Left cardiac atrium (tissue), 4 donors: ENCODE measurements at regions not wholly inside any gene's neighbourhood (a gene's known extent, or its start where the extent isn't known, plus 50 kb on each side); places are given as distances from the start of the nearest gene placed in this dataset.

ENCODE experiments used
- ATAC-seq, 2 donors: fragments of 200-7000 bp; cut with Tn5 transposase; one replicate each; pipeline ENCODE4 v1.9.1; 2020; ENCODE audit warnings: mild to moderate bottlenecking in 2 of 2, moderate library complexity in 2 of 2
- DNase-seq: peaks from one replicate; pipeline ENCODE4 v3.0.0-alpha.2; 2020
- intact Hi-C, 2 donors: fragments of 100-400 bp; cut with DNase I; formaldehyde crosslinking; loops; one replicate each; pipeline versions ENCODE4 v1.14.1 to v1.15.1; 2022 to 2023
- donor health status: DM: no; HTN: yes; CAD: no.
- donor health status: DM: no; HTN: yes; CAD: no; lungs with severe emphysema.
- donor health status: DM: yes; HTN: yes; CAD: no.
- donor health status: Dilated cardiomyopathy.

- intact Hi-C loops = no loop called here
- ATAC-seq (no peak), DNase-seq (no peak)
Observed at GRCh38 chr16:64499211-64499610, 622.7 kb downstream of the CDH11 start.

GRCh38 chr16:64498363-64498762, 623.5 kb downstream of the CDH11 start:
- DNase-seq (no peak), ATAC-seq (no peak)
- intact Hi-C loops = no loop called here

GRCh38 chr16:64493709-64494108, 628.2 kb downstream of the CDH11 start:
- ATAC-seq (no peak), DNase-seq (no peak)
- intact Hi-C loops = no loop called here

- intact Hi-C loops = no loop called here
- no peak for ATAC-seq
- DNase-seq = no peak
Observed at GRCh38 chr16:64489449-64489848, 632.4 kb downstream of the CDH11 start.

GRCh38 chr16:64486561-64486960, 635.3 kb downstream of the CDH11 start:
- ATAC-seq (no peak), DNase-seq (no peak)
- intact Hi-C loops = no loop called here

- no peak for ATAC-seq
- DNase-seq = no peak
- intact Hi-C loops = no loop called here
Observed at GRCh38 chr16:64481497-64481896, 640.4 kb downstream of the CDH11 start.

- ATAC-seq = peak; percentile 39 to 75
- DNase-seq = no peak
- intact Hi-C loops = no loop called here
Observed at GRCh38 chr16:64478252-64478906, 643.5 kb downstream of the CDH11 start.

GRCh38 chr16:64475627-64476351, 646.1 kb downstream of the CDH11 start:
- DNase-seq (no peak), ATAC-seq (peak; percentile 57 to 92)
- intact Hi-C loops = no loop called here

- intact Hi-C loops = loop anchor here in 1 of 2 donors (5.0 kb wide), 1 partner anchor 651 kb away; the partner anchor contains the start of gene CDH11
- ATAC-seq (no peak), DNase-seq (no peak)
Observed at GRCh38 chr16:64470916-64471315, 650.9 kb downstream of the CDH11 start.

- ATAC-seq (no peak), DNase-seq (peak; percentile 20)
- intact Hi-C loops = loop anchor here in 1 of 2 donors (5.0 kb wide), 1 partner anchor 652 kb away; the partner anchor contains the start of gene CDH11
Observed at GRCh38 chr16:64469906-64470702, 651.8 kb downstream of the CDH11 start.

GRCh38 chr16:64469351-64469750, 652.5 kb downstream of the CDH11 start:
- intact Hi-C loops = no loop called here
- DNase-seq (no peak), ATAC-seq (no peak)

- DNase-seq = no peak
- intact Hi-C loops = no loop called here
- peak; percentile 27 to 92 for ATAC-seq
Observed at GRCh38 chr16:64468515-64469090, 653.3 kb downstream of the CDH11 start.

- ATAC-seq (peak in 1 of 2 donors; percentile 67), DNase-seq (peak; percentile 29)
- intact Hi-C loops = loop anchor here in 1 of 2 donors (5.0 kb wide), 1 partner anchor 368 kb away; no protein-coding TSS in a partner anchor
Observed at GRCh38 chr16:64459821-64460220, 662.0 kb downstream of the CDH11 start.

GRCh38 chr16:64459402-64459801, 662.5 kb downstream of the CDH11 start:
- ATAC-seq (no peak), DNase-seq (no peak)
- intact Hi-C loops = loop anchor here in 1 of 2 donors (5.0 kb wide), 1 partner anchor 367 kb away; no protein-coding TSS in a partner anchor

- intact Hi-C loops = loop anchor here in 1 of 2 donors (5.0 kb wide), 1 partner anchor 363 kb away; no protein-coding TSS in a partner anchor
- ATAC-seq (peak in 1 of 2 donors; percentile 54), DNase-seq (no peak)
Observed at GRCh38 chr16:64455275-64455674, 666.6 kb downstream of the CDH11 start.

GRCh38 chr16:64453646-64454045, 668.2 kb downstream of the CDH11 start:
- DNase-seq (no peak), ATAC-seq (no peak)
- intact Hi-C loops = loop anchor here in 1 of 2 donors (5.0 kb wide), 1 partner anchor 366 kb away; no protein-coding TSS in a partner anchor

GRCh38 chr16:64452446-64452845, 669.4 kb downstream of the CDH11 start:
- intact Hi-C loops = loop anchor here in 1 of 2 donors (5.0 kb wide), 1 partner anchor 365 kb away; no protein-coding TSS in a partner anchor
- DNase-seq = no peak
- no peak for ATAC-seq

- DNase-seq = no peak
- no peak for ATAC-seq
- intact Hi-C loops = loop anchor here in 1 of 2 donors (5.0 kb wide), 1 partner anchor 363 kb away; no protein-coding TSS in a partner anchor
Observed at GRCh38 chr16:64450177-64450576, 671.7 kb downstream of the CDH11 start.

- no peak for DNase-seq
- intact Hi-C loops = no loop called here
Observed at GRCh38 chr16:64449506-64449905, 672.4 kb downstream of the CDH11 start.

More at GRCh38 chr16:64449506-64449905, 672.4 kb downstream of the CDH11 start:
- no peak for ATAC-seq
